HEK293 (cell line): ENCODE measurements at regions not wholly inside any gene's neighbourhood (a gene's known extent, or its start where the extent isn't known, plus 50 kb on each side); places are given as distances from the start of the nearest gene placed in this dataset.

Experiments
- CTCF ChIA-PET: fragments of 350-600 bp; formaldehyde crosslinking; extraction: SDS; loops from one replicate; lab custom pipeline; 2021; ENCODE audit warnings: antibody characterized with exemption; lab: Yijun Ruan, JAX
- POLR2A ChIA-PET: fragments of 300-600 bp; formaldehyde crosslinking; extraction: SDS; loops from one replicate; lab custom pipeline; 2020; ENCODE audit warnings: antibody characterized with exemption, inconsistent platforms; lab: Yijun Ruan, JAX
- H3K27ac ChIP-seq: fragments of 200-500 bp; sonication (Bioruptor generic); 2 replicates; pipeline ENCODE4 v1.5.1; 2014; ENCODE audit warnings: low read depth, low read length, control low read depth, inconsistent platforms; ENCODE audit errors: extremely low read depth
- H3K36me3 ChIP-seq, 2 experiments: fragments of 200-500 bp in 1 of 2; sonication (Bioruptor generic) in 1 of 2; 1 replicate in 1 of 2; 2 replicates in 1 of 2; pipeline ENCODE4 v1.5.1; 2014 to 2017; ENCODE audit warnings: inconsistent platforms in 2 of 2, low read length in 2 of 2; ENCODE audit not compliant: control insufficient read depth in 2 of 2, insufficient read depth in 1 of 2
- H3K4me1 ChIP-seq: fragments of 200-500 bp; sonication (Bioruptor generic); 2 replicates; pipeline ENCODE4 v1.5.1; 2014; ENCODE audit warnings: mild to moderate bottlenecking, low read length, inconsistent platforms; ENCODE audit not compliant: control insufficient read depth, insufficient read depth
- H3K4me3 ChIP-seq: 2 replicates; pipeline ENCODE4 v1.5.1; 2011; ENCODE audit warnings: low read depth, mild to moderate bottlenecking, control low read depth, low read length, moderate library complexity
- H3K9me3 ChIP-seq: fragments of 200-500 bp; sonication (Bioruptor generic); 2 replicates; pipeline ENCODE4 v1.5.1; 2014; ENCODE audit warnings: low read depth, low read length, inconsistent platforms; ENCODE audit not compliant: control insufficient read depth, insufficient read depth
- BCL11B ChIP-seq: fragments of 450-650 bp; formaldehyde crosslinking; IDR thresholded peaks from 2 replicates; pipeline ENCODE4 v1.5.1; 2016; ENCODE audit warnings: low read depth, missing biosample characterization, missing genetic modification characterization
- KLF1 ChIP-seq: fragments of 450-650 bp; formaldehyde crosslinking; IDR thresholded peaks from 2 replicates; pipeline ENCODE4 v1.5.1; 2016; ENCODE audit warnings: missing biosample characterization, missing genetic modification characterization
- RBAK ChIP-seq: fragments of 450-650 bp; formaldehyde crosslinking; IDR thresholded peaks from 2 replicates; pipeline ENCODE4 v1.5.1; 2016; ENCODE audit warnings: missing biosample characterization, missing genetic modification characterization
- SALL2 ChIP-seq: fragments of 450-650 bp; formaldehyde crosslinking; IDR thresholded peaks from 2 replicates; pipeline ENCODE4 v1.5.0; 2017; ENCODE audit warnings: missing biosample characterization, mild to moderate bottlenecking, missing genetic modification characterization, borderline replicate concordance
- SCRT1 ChIP-seq: fragments of 450-650 bp; formaldehyde crosslinking; IDR thresholded peaks from 2 replicates; pipeline ENCODE4 v1.5.1; 2016; ENCODE audit warnings: missing biosample characterization, missing genetic modification characterization, borderline replicate concordance
- SP2 ChIP-seq: fragments of 450-650 bp; formaldehyde crosslinking; IDR thresholded peaks from 2 replicates; pipeline ENCODE4 v1.5.1; 2016; ENCODE audit warnings: missing biosample characterization, missing genetic modification characterization
- YY1 ChIP-seq: fragments of 450-650 bp; formaldehyde crosslinking; IDR thresholded peaks from 2 replicates; pipeline ENCODE4 v1.5.1; 2018; ENCODE audit warnings: missing biosample characterization, missing genetic modification characterization
- YY2 ChIP-seq: fragments of 450-650 bp; formaldehyde crosslinking; IDR thresholded peaks from 2 replicates; pipeline ENCODE4 v1.5.1; 2016; ENCODE audit warnings: missing biosample characterization, missing genetic modification characterization
- ZBTB11 ChIP-seq: fragments of 450-650 bp; formaldehyde crosslinking; conservative IDR thresholded peaks from 2 replicates; pipeline ENCODE4 v1.5.1; 2016; ENCODE audit warnings: low read depth, missing biosample characterization, missing genetic modification characterization
- ZBTB20 ChIP-seq: fragments of 450-650 bp; formaldehyde crosslinking; IDR thresholded peaks from 2 replicates; pipeline ENCODE4 v1.5.1; 2016; ENCODE audit warnings: missing biosample characterization, missing genetic modification characterization
- ZEB2 ChIP-seq: fragments of 450-650 bp; formaldehyde crosslinking; IDR thresholded peaks from 2 replicates; pipeline ENCODE4 v1.5.1; 2016; ENCODE audit warnings: missing biosample characterization, missing genetic modification characterization
- ZNF148 ChIP-seq: fragments of 450-650 bp; formaldehyde crosslinking; IDR thresholded peaks from 2 replicates; pipeline ENCODE4 v1.5.0; 2017; ENCODE audit warnings: missing biosample characterization, missing genetic modification characterization, borderline replicate concordance
- ZNF274 ChIP-seq, 2 experiments: fragments of 200-500 bp in 1 of 2; fragments of 450-650 bp in 1 of 2; sonication (Bioruptor generic) in 1 of 2; formaldehyde crosslinking in 1 of 2; IDR thresholded peaks; 2 replicates each; pipeline versions ENCODE4 v1.5.1 to v1.6.1; 2014 to 2016; ENCODE audit warnings: borderline replicate concordance in 1 of 2, inconsistent platforms in 1 of 2, low read length in 1 of 2, missing biosample characterization in 1 of 2, missing genetic modification characterization in 1 of 2
- ZNF518A ChIP-seq: fragments of 450-650 bp; formaldehyde crosslinking; conservative IDR thresholded peaks from 2 replicates; pipeline ENCODE4 v1.5.1; 2016; ENCODE audit warnings: low read depth, missing biosample characterization, missing genetic modification characterization
- ZNF623 ChIP-seq: fragments of 450-650 bp; formaldehyde crosslinking; IDR thresholded peaks from 2 replicates; pipeline ENCODE4 v1.5.1; 2016; ENCODE audit warnings: missing biosample characterization, missing genetic modification characterization
- ZNF645 ChIP-seq: fragments of 450-650 bp; formaldehyde crosslinking; IDR thresholded peaks from 2 replicates; pipeline ENCODE4; 2016; ENCODE audit warnings: missing biosample characterization, missing genetic modification characterization
- ZNF777 ChIP-seq: fragments of 450-650 bp; formaldehyde crosslinking; IDR thresholded peaks from 2 replicates; pipeline ENCODE4 v1.5.1; 2017; ENCODE audit warnings: missing biosample characterization, missing genetic modification characterization, borderline replicate concordance
- ZNF792 ChIP-seq: fragments of 450-650 bp; formaldehyde crosslinking; IDR thresholded peaks from 2 replicates; pipeline ENCODE4 v1.5.1; 2016; ENCODE audit warnings: missing biosample characterization, missing genetic modification characterization
- ZNF843 ChIP-seq: fragments of 450-650 bp; formaldehyde crosslinking; IDR thresholded peaks from 2 replicates; pipeline ENCODE4 v1.5.1; 2016; ENCODE audit warnings: missing biosample characterization, missing genetic modification characterization
- ZSCAN30 ChIP-seq: fragments of 450-650 bp; IDR thresholded peaks from 2 replicates; pipeline ENCODE4 v1.5.1; 2018; ENCODE audit warnings: missing biosample characterization, mild to moderate bottlenecking, missing genetic modification characterization, moderate library complexity

- Histone ChIP-seq H3K4me1 (no peaks in the 10 kb centered on the region), H3K4me3 (no peak overlapping the region), H3K27ac (no peak overlapping the region), H3K36me3 (no peaks in the 10 kb centered on the region), H3K9me3 (no peaks in the 10 kb centered on the region)
- CTCF ChIA-PET: interaction anchor here (0.6 to 0.7 kb wide), 2 partner anchors 190 to 326 kb away, joined by 3 read pairs; no protein-coding TSS in a partner anchor
- TF ChIP-seq SALL2 (no peak), KLF1 (tag by site-specific recombination) (no peak), ZNF623 (tag by site-specific recombination) (no peak), RBAK (tag by site-specific recombination) (no peak), SCRT1 (tag by site-specific recombination) (no peak), ZSCAN30 (tag by site-specific recombination) (no peak), ZNF792 (tag by site-specific recombination) (no peak), ZNF645 (tag by site-specific recombination) (no peak), ZBTB20 (no peak), ZNF274 (IDR thresholded peaks at IDR 0.05; ENCODE audit: low read length) (no peak), ZNF274 (tag by site-specific recombination; IDR thresholded peaks at IDR 0.05; ENCODE audit: borderline replicate concordance) (no peak), YY2 (tag by site-specific recombination) (no peak), YY1 (tag by site-specific recombination) (no peak), ZNF148 (tag by site-specific recombination) (no peak), ZNF843 (tag by site-specific recombination) (no peak), ZNF518A (tag by site-specific recombination) (no peak), SP2 (tag by site-specific recombination) (no peak), ZEB2 (tag by site-specific recombination) (no peak), ZNF777 (tag by site-specific recombination) (no peak), BCL11B (tag by site-specific recombination) (no peak), ZBTB11 (tag by site-specific recombination) (no peak)
- POLR2A ChIA-PET: no interaction called here
Observed at GRCh38 chr14:65849091-65849490, 436.6 kb downstream of the FUT8 start.
